Activated CD8-positive, alpha-beta memory T cell treated with anti-CD3 and anti-CD28 coated beads, Interleukin-2, amount 50 U/mL, for 24 hours (primary cell): ENCODE measurements at regions not wholly inside any gene's neighbourhood (a gene's known extent, or its start where the extent isn't known, plus 50 kb on each side); places are given as distances from the start of the nearest gene placed in this dataset.
"Not testable (repeated sequence)": the region's sequence is repeated elsewhere in the genome, so short reads cannot be mapped to it uniquely, and the experiment has no call there.

ENCODE experiments used
- DNase-seq: peaks from one replicate; pipeline ENCODE4 v3.0.0-alpha.2; 2020; ENCODE audit errors: extremely low read depth

- no peak for DNase-seq
These were observed 389.7 kb downstream of the RAP2B start for GRCh38 chr3:153551536-153552285.

- DNase-seq: no peak
These were observed 391.0 kb downstream of the RAP2B start for GRCh38 chr3:153552887-153553604.

- DNase-seq: no peak
These were observed 391.5 kb downstream of the RAP2B start for GRCh38 chr3:153553605-153553945.

GRCh38 chr3:153555919-153556318 lies 393.9 kb downstream of the RAP2B start:
- no peak for DNase-seq

GRCh38 chr3:153559366-153559765 lies 397.3 kb downstream of the RAP2B start:
- not testable (repeated sequence) for DNase-seq

- no peak for DNase-seq
These were observed 405.0 kb downstream of the RAP2B start for GRCh38 chr3:153567011-153567410.

- DNase-seq: no peak
These were observed 405.5 kb downstream of the RAP2B start for GRCh38 chr3:153567556-153567955.

- not testable (repeated sequence) for DNase-seq
These were observed 408.5 kb downstream of the RAP2B start for GRCh38 chr3:153570481-153570880.

GRCh38 chr3:153572165-153572564 lies 410.1 kb downstream of the RAP2B start:
- no peak for DNase-seq

- DNase-seq: no peak
These were observed 410.6 kb downstream of the RAP2B start for GRCh38 chr3:153572654-153573053.

GRCh38 chr3:153573481-153573880 lies 411.5 kb downstream of the RAP2B start:
- DNase-seq: no peak

- DNase-seq: no peak
These were observed 412.4 kb downstream of the RAP2B start for GRCh38 chr3:153574445-153574844.

- no peak for DNase-seq
These were observed 415.2 kb downstream of the RAP2B start for GRCh38 chr3:153577059-153577736.

GRCh38 chr3:153578046-153578445 lies 416.0 kb downstream of the RAP2B start:
- DNase-seq: no peak

- DNase-seq: no peak
These were observed 428.0 kb downstream of the RAP2B start for GRCh38 chr3:153590051-153590450.

- DNase-seq: no peak
These were observed 429.7 kb downstream of the RAP2B start for GRCh38 chr3:153591561-153592245.

GRCh38 chr3:153595186-153595815 lies 433.3 kb downstream of the RAP2B start:
- DNase-seq: no peak

- DNase-seq: no peak
These were observed 434.4 kb downstream of the RAP2B start for GRCh38 chr3:153596401-153596800.

GRCh38 chr3:153599685-153600084 lies 437.7 kb downstream of the RAP2B start:
- DNase-seq: no peak

- no peak for DNase-seq
These were observed 438.9 kb downstream of the RAP2B start for GRCh38 chr3:153600896-153601295.

GRCh38 chr3:153601374-153601853 lies 439.4 kb downstream of the RAP2B start:
- no peak for DNase-seq

GRCh38 chr3:153602801-153603200 lies 440.8 kb downstream of the RAP2B start:
- no peak for DNase-seq
